NCI-H69 (cell line): ENCODE measurements at regions not wholly inside any gene's neighbourhood (a gene's known extent, or its start where the extent isn't known, plus 50 kb on each side); places are given as distances from the start of the nearest gene placed in this dataset.

ENCODE experiments used
- DNase-seq: peaks from one replicate; lab custom pipeline; 2025; lab: John Stamatoyannopoulos, UW

- DNase-seq = no peak
These were observed 50.3 kb upstream of the ATP11A start for GRCh38 chr13:112639521-112639920.

DNA sequence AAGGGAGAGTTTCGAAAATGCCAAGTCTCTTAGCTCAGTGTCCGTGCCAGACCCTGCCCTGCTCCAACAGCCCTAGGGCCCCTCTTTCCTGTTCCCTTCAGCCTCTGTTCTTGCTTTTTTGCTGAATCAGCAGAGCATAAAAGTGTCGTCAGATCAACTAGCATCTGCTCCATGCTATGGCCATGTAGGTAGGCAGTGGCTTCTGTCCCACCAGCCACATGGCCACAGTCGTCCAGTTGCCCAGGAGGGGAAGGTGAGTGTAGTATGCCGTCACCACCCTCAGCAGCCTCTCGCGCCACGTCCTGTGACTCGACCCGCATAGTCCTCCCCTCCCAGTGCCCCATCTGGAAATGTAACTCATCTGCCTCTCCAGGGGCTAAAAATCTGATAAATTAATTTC lies 50.9 kb upstream of the ATP11A start:
- no peak for DNase-seq

GRCh38 chr13:112638157-112638750 lies 50.3 kb upstream of the TUBGCP3 start:
- DNase-seq = peak; percentile 96
